Smooth muscle cell (in vitro differentiated cells): ENCODE measurements at regions not wholly inside any gene's neighbourhood (a gene's known extent, or its start where the extent isn't known, plus 50 kb on each side); places are given as distances from the start of the nearest gene placed in this dataset.

ENCODE experiments used
- DNase-seq: peaks from one replicate; lab custom pipeline; 2025; ENCODE audit not compliant: unreplicated experiment; lab: John Stamatoyannopoulos, UW
- H2AFZ ChIP-seq: fragments of 200-600 bp; sonication (generic); 2 replicates; pipeline ENCODE4 v1.6.0; 2016; ENCODE audit warnings: antibody characterized with exemption, low read depth, mild to moderate bottlenecking
- H3F3A ChIP-seq: fragments of 200-600 bp; sonication (generic); 2 replicates; pipeline ENCODE4 v1.6.0; 2017; ENCODE audit warnings: antibody characterized with exemption, low read depth
- H3K27ac ChIP-seq: fragments of 200-600 bp; sonication (generic); 2 replicates; pipeline ENCODE4 v1.5.1; 2016; ENCODE audit warnings: low read depth, mild to moderate bottlenecking
- H3K27me3 ChIP-seq: fragments of 200-600 bp; sonication (generic); 2 replicates; pipeline ENCODE4 v1.6.1; 2016; ENCODE audit warnings: low read depth, mild to moderate bottlenecking
- H3K36me3 ChIP-seq: fragments of 200-600 bp; sonication (generic); 2 replicates; pipeline ENCODE4 v1.5.1; 2016; ENCODE audit warnings: low read depth
- H3K4me1 ChIP-seq: fragments of 200-600 bp; sonication (generic); 2 replicates; pipeline ENCODE4 v1.5.1; 2016; ENCODE audit warnings: low read depth
- H3K4me2 ChIP-seq: fragments of 200-600 bp; sonication (generic); 2 replicates; pipeline ENCODE4 v1.6.0; 2016; ENCODE audit warnings: mild to moderate bottlenecking
- H3K4me3 ChIP-seq: fragments of 200-600 bp; sonication (generic); 2 replicates; pipeline ENCODE4 v1.5.1; 2016; ENCODE audit warnings: mild to moderate bottlenecking
- H3K79me2 ChIP-seq: fragments of 200-600 bp; sonication (generic); 2 replicates; pipeline ENCODE4 v1.6.0; 2016; ENCODE audit warnings: low read depth, mild to moderate bottlenecking
- H3K9ac ChIP-seq: fragments of 200-600 bp; sonication (generic); 2 replicates; pipeline ENCODE4 v1.6.0; 2016; ENCODE audit warnings: low read depth
- H3K9me3 ChIP-seq: fragments of 200-600 bp; sonication (generic); replicated peaks from 2 replicates; pipeline ENCODE4 v1.5.1; 2016; ENCODE audit warnings: low read depth
- H4K20me1 ChIP-seq: fragments of 200-600 bp; sonication (generic); 2 replicates; pipeline ENCODE4 v1.6.0; 2016; ENCODE audit warnings: low read depth
- CTCF ChIP-seq: fragments of 200-600 bp; sonication (generic); IDR thresholded peaks from 2 replicates; pipeline ENCODE4 v1.5.1; 2017; ENCODE audit warnings: borderline replicate concordance, mild to moderate bottlenecking, antibody characterized with exemption; ENCODE audit not compliant: insufficient read depth, poor library complexity, severe bottlenecking
- WGBS: methylation state at CpG from one replicate; pipeline ENCODE4 v1.1.7; 2016; ENCODE audit warnings: low lambda C conversion rate; 5-methylcytosine and 5-hydroxymethylcytosine counted together

GRCh38 chr2:155502766-155503165 is 804.3 kb downstream of the KCNJ3 start:
- TF ChIP-seq CTCF = no peak
- Histone ChIP-seq H3K79me2 (no peaks in the 10 kb centered on the region), H3K36me3 (no peaks in the 10 kb centered on the region), H3K4me3 (no peak overlapping the region), H3K9me3 (no peaks in the 10 kb centered on the region), H3F3A (no peaks in the 10 kb centered on the region), H3K9ac (no peak overlapping the region), H3K4me1 (no peaks in the 10 kb centered on the region), H3K27me3 (no peaks in the 10 kb centered on the region), H4K20me1 (no peaks in the 10 kb centered on the region), H3K4me2 (no peak overlapping the region), H3K27ac (no peak overlapping the region), H2AFZ (no peak overlapping the region)
- DNase-seq = no peak
- WGBS = 75% methylated on average over 2 of the region's 2 CpGs

- Histone ChIP-seq H3K79me2 (no peaks in the 10 kb centered on the region), H3K9me3 (no peaks in the 10 kb centered on the region), H3K4me3 (no peak overlapping the region), H3K27ac (no peak overlapping the region), H3K9ac (no peak overlapping the region), H3F3A (no peaks in the 10 kb centered on the region), H2AFZ (no peak overlapping the region), H4K20me1 (no peaks in the 10 kb centered on the region), H3K4me1 (no peaks in the 10 kb centered on the region), H3K27me3 (no peaks in the 10 kb centered on the region), H3K36me3 (no peaks in the 10 kb centered on the region), H3K4me2 (no peak overlapping the region)
- 86% methylated on average over 1 of the region's 1 CpG for WGBS
- no peak for TF ChIP-seq CTCF
- no peak for DNase-seq
Measured at GRCh38 chr2:155498106-155498505, 799.6 kb downstream of the KCNJ3 start.

- WGBS = 73% methylated on average over 3 of the region's 3 CpGs
Measured at GRCh38 chr2:155494744-155495143, 796.2 kb downstream of the KCNJ3 start.

More at GRCh38 chr2:155494744-155495143, 796.2 kb downstream of the KCNJ3 start:
- Histone ChIP-seq H3K9me3 (no peaks in the 10 kb centered on the region), H2AFZ (no peak overlapping the region), H3F3A (no peaks in the 10 kb centered on the region), H3K36me3 (no peaks in the 10 kb centered on the region), H3K27me3 (no peaks in the 10 kb centered on the region), H3K4me3 (no peak overlapping the region), H3K9ac (no peak overlapping the region), H3K4me2 (no peak overlapping the region), H3K4me1 (no peaks in the 10 kb centered on the region), H3K79me2 (no peaks in the 10 kb centered on the region), H4K20me1 (no peaks in the 10 kb centered on the region), H3K27ac (no peak overlapping the region)
- DNase-seq = no peak
- TF ChIP-seq CTCF = no peak
